HuH-7.5 (cell line): ENCODE measurements at regions not wholly inside any gene's neighbourhood (a gene's known extent, or its start where the extent isn't known, plus 50 kb on each side); places are given as distances from the start of the nearest gene placed in this dataset.

ENCODE experiments used
- DNase-seq: peaks from one replicate; pipeline ENCODE4 v3.0.0; 2011; ENCODE audit warnings: low spot score

GRCh38 chr4:167702391-167702790 lies 389.9 kb upstream of the ANXA10 start:
- no peak for DNase-seq

- no peak for DNase-seq
Observed at GRCh38 chr4:167711517-167711916, 380.8 kb upstream of the ANXA10 start.

GRCh38 chr4:167713756-167714155 lies 378.6 kb upstream of the ANXA10 start:
- DNase-seq = no peak

GRCh38 chr4:167715176-167715575 lies 377.2 kb upstream of the ANXA10 start:
- no peak for DNase-seq

- no peak for DNase-seq
Observed at GRCh38 chr4:167717495-167717894, 374.8 kb upstream of the ANXA10 start.

- no peak for DNase-seq
Observed at GRCh38 chr4:167721617-167722486, 370.5 kb upstream of the ANXA10 start.

GRCh38 chr4:167722487-167722808 lies 369.9 kb upstream of the ANXA10 start:
- no peak for DNase-seq

- DNase-seq = no peak
Observed at GRCh38 chr4:167724941-167725340, 367.4 kb upstream of the ANXA10 start.

GRCh38 chr4:167730769-167731168 lies 361.6 kb upstream of the ANXA10 start:
- no peak for DNase-seq

GRCh38 chr4:167745024-167745687 lies 347.2 kb upstream of the ANXA10 start:
- DNase-seq = no peak

- no peak for DNase-seq
Observed at GRCh38 chr4:167767281-167767680, 325.1 kb upstream of the ANXA10 start.

- DNase-seq = no peak
Observed at GRCh38 chr4:167774646-167775045, 317.7 kb upstream of the ANXA10 start.

- DNase-seq = no peak
Observed at GRCh38 chr4:167775375-167775774, 317.0 kb upstream of the ANXA10 start.

GRCh38 chr4:167779280-167779679 lies 313.1 kb upstream of the ANXA10 start:
- DNase-seq = no peak

- no peak for DNase-seq
Observed at GRCh38 chr4:167779864-167780263, 312.5 kb upstream of the ANXA10 start.

- DNase-seq = no peak
Observed at GRCh38 chr4:167784826-167785225, 307.5 kb upstream of the ANXA10 start.

- no peak for DNase-seq
Observed at GRCh38 chr4:167785523-167785922, 306.8 kb upstream of the ANXA10 start.

GRCh38 chr4:167786504-167786903 lies 305.8 kb upstream of the ANXA10 start:
- no peak for DNase-seq

GRCh38 chr4:167787231-167787630 lies 305.1 kb upstream of the ANXA10 start:
- no peak for DNase-seq

GRCh38 chr4:167802463-167803212 lies 289.7 kb upstream of the ANXA10 start:
- DNase-seq = no peak

GRCh38 chr4:167811958-167812357 lies 280.4 kb upstream of the ANXA10 start:
- DNase-seq = no peak

- no peak for DNase-seq
Observed at GRCh38 chr4:167826281-167826680, 266.1 kb upstream of the ANXA10 start.

GRCh38 chr4:167831855-167832254 lies 260.5 kb upstream of the ANXA10 start:
- no peak for DNase-seq
